ENCODE measurements at regions not wholly inside any gene's neighbourhood (a gene's known extent, or its start where the extent isn't known, plus 50 kb on each side); places are given as distances from the start of the nearest gene placed in this dataset.

DNA sequence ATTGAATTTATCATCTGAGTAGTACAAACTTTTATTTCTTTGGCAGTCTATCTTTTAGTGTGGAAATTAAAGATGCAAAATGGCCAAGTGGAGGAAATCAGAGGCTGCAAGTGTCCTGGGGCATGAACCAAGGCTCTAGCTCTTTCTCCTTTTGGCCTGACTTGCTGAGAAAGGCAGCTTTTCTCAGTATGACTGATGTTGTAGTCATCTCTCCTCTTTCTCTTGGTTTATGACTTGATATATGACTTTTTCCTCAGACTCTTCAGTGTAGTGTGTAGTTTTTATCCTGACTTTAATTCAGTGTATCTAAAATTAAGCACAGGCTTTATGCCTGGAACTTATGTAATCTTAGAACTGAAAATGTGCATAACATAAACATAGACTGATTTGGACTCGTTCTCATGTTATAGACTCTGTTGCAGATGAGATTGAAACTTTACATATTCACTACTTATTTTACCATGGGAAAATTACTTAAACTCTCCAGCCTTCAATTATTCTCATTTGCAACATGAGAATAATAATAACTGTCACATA is 65.7 kb downstream of the SLITRK5 start:
- Histone ChIP-seq H3K9me3 (no peaks in the 10 kb centered on the region), H3K27ac (no peak overlapping the region), H3K27me3 (no peaks in the 10 kb centered on the region), H3K4me1 (no peaks in the 10 kb centered on the region), H3K36me3 (no peaks in the 10 kb centered on the region), H3K4me3 (no peak overlapping the region)
- WGBS, 2 donors (ENCODE audit: low coverage in 1 of 2) = 31 to 56% methylated on average over 1 of the region's 1 CpG
- no peak for TF ChIP-seq POLR2AphosphoS5 (IDR thresholded peaks at IDR 0.05)
- no peak for TF ChIP-seq EP300 (IDR thresholded peaks at IDR 0.05; ENCODE audit: low read depth)
- TF ChIP-seq POLR2A (IDR thresholded peaks at IDR 0.05) = no peak
- TF ChIP-seq, protein P1, sequence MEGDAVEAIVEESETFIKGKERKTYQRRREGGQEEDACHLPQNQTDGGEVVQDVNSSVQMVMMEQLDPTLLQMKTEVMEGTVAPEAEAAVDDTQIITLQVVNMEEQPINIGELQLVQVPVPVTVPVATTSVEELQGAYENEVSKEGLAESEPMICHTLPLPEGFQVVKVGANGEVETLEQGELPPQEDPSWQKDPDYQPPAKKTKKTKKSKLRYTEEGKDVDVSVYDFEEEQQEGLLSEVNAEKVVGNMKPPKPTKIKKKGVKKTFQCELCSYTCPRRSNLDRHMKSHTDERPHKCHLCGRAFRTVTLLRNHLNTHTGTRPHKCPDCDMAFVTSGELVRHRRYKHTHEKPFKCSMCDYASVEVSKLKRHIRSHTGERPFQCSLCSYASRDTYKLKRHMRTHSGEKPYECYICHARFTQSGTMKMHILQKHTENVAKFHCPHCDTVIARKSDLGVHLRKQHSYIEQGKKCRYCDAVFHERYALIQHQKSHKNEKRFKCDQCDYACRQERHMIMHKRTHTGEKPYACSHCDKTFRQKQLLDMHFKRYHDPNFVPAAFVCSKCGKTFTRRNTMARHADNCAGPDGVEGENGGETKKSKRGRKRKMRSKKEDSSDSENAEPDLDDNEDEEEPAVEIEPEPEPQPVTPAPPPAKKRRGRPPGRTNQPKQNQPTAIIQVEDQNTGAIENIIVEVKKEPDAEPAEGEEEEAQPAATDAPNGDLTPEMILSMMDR (IDR thresholded peaks at IDR 0.05) = no peak
- in situ Hi-C loops (cut with MboI; ENCODE audit: low pct_ligation_motif_present in 1 of 4, low pct_unique_long_range_greater_than_20kb in 1 of 4, low sequenced_read_pairs in 3 of 4) (no loop called here), intact Hi-C loops (cut with DNase I; ENCODE audit: low total_unique reads) (no loop called here)
- DNase-seq = no peak

DNA sequence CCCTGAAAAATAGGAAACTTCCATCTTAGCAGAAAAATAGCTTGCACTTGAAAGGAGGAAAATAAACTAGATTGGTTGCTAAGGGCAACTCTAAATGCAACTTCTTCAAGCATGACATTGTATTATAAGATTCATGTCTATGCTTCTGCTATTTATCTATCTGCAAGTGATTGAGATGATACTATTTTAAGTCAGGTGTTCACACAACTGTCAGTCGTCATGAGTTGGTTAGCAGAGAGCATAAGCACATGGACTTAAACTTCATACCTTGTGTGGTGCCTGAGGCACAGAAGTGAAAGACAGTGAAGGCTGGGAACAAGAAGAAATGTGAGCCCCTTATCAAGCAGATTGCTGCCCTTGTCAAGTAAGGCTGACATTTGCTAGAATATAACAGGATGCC is 82.9 kb downstream of the SLITRK5 start:
- no peak overlapping the region for H3K27ac ChIP-seq
- no peaks in the 10 kb centered on the region for H3K36me3 ChIP-seq
- in situ Hi-C loops (cut with MboI; ENCODE audit: low pct_ligation_motif_present in 1 of 4, low pct_unique_long_range_greater_than_20kb in 1 of 4, low sequenced_read_pairs in 3 of 4) = no loop called here
- H3K4me1 ChIP-seq = no peaks in the 10 kb centered on the region
- intact Hi-C loops (cut with DNase I; ENCODE audit: low total_unique reads) = no loop called here
- TF ChIP-seq POLR2A (IDR thresholded peaks at IDR 0.05) (no peak), EP300 (IDR thresholded peaks at IDR 0.05; ENCODE audit: low read depth) (no peak), POLR2AphosphoS5 (IDR thresholded peaks at IDR 0.05) (no peak)
- TF ChIP-seq, protein P1 (IDR thresholded peaks at IDR 0.05) = no peak
- no peaks in the 10 kb centered on the region for H3K9me3 ChIP-seq
- no peak overlapping the region for H3K4me3 ChIP-seq
- H3K27me3 ChIP-seq = no peaks in the 10 kb centered on the region
- 57% methylated on average over 1 of the region's 1 CpG; no CpG with 5 or more reads in 1 of the 2 donors for WGBS, 2 donors (ENCODE audit: low coverage in 1 of 2)
- no peak for DNase-seq

DNA sequence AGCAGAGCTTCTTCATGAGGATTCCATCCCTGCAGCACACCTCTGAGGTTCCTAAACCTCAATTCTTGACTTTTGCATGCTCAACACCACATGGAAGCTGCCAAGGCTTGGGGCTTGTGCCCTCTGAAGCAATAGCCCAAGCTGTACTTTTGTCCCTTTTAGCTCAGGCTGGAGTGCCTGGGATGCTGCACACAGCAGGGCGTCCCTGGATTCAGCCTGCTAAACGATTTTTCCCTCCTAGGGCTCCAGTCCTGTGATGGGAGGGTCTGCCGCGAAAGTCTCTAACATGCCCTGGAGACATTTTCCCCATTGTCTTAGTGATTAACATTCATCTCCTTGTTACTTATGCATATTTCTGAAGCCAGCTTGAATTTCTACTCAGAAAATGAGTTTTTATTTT is 98.3 kb downstream of the SLITRK5 start:
- in situ Hi-C loops (cut with MboI; ENCODE audit: low pct_ligation_motif_present in 1 of 4, low pct_unique_long_range_greater_than_20kb in 1 of 4, low sequenced_read_pairs in 3 of 4) = no loop called here
- intact Hi-C loops (cut with DNase I; ENCODE audit: low total_unique reads) = no loop called here
- no peak overlapping the region for H3K27ac ChIP-seq
- TF ChIP-seq EP300 (IDR thresholded peaks at IDR 0.05; ENCODE audit: low read depth) = no peak
- TF ChIP-seq POLR2A (IDR thresholded peaks at IDR 0.05) = no peak
- TF ChIP-seq, protein P1 (IDR thresholded peaks at IDR 0.05) = no peak
- no peak for TF ChIP-seq POLR2AphosphoS5 (IDR thresholded peaks at IDR 0.05)
- H3K27me3 ChIP-seq = no peaks in the 10 kb centered on the region
- no peaks in the 10 kb centered on the region for H3K4me1 ChIP-seq
- H3K9me3 ChIP-seq = no peaks in the 10 kb centered on the region
- H3K36me3 ChIP-seq = no peaks in the 10 kb centered on the region
- no peak overlapping the region for H3K4me3 ChIP-seq
- 58 to 71% methylated on average over 3 to 4 of the region's 4 CpGs for WGBS, 2 donors (ENCODE audit: low coverage in 1 of 2)
- no peak for DNase-seq

DNA sequence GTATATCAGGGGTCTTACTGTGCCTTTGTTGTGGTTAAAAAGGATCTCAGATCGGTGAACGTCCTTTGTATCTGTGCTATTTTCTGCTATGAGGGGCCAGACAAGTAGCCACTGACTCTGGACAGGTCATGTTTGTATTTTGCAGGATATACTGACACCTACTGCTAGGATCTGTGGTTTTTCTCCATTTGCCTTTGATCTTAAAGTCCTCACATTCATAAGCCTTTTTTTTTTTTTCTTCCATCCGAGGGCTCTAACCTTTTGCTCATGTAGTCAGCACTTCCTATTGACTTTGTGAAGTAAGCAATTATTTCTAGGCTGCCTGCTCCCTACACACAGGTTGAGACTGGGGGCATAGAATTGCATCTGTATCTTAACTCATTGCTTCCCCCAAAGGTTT is 106.2 kb downstream of the SLITRK5 start:
- WGBS, 2 donors (ENCODE audit: low coverage in 1 of 2) = 45 to 57% methylated on average over 3 of the region's 3 CpGs
- intact Hi-C loops (cut with DNase I; ENCODE audit: low total_unique reads) (no loop called here), in situ Hi-C loops (cut with MboI; ENCODE audit: low pct_ligation_motif_present in 1 of 4, low pct_unique_long_range_greater_than_20kb in 1 of 4, low sequenced_read_pairs in 3 of 4) (no loop called here)
- TF ChIP-seq EP300 (IDR thresholded peaks at IDR 0.05; ENCODE audit: low read depth) = no peak
- TF ChIP-seq POLR2A (IDR thresholded peaks at IDR 0.05) = no peak
- TF ChIP-seq, protein P1 (IDR thresholded peaks at IDR 0.05) = no peak
- TF ChIP-seq POLR2AphosphoS5 (IDR thresholded peaks at IDR 0.05) = no peak
- Histone ChIP-seq H3K27ac (no peak overlapping the region), H3K4me3 (no peak overlapping the region), H3K36me3 (no peaks in the 10 kb centered on the region), H3K27me3 (no peaks in the 10 kb centered on the region), H3K9me3 (no peaks in the 10 kb centered on the region), H3K4me1 (no peaks in the 10 kb centered on the region)
- no peak for DNase-seq
